Erythroblast (primary cell): ENCODE measurements at regions not wholly inside any gene's neighbourhood (a gene's known extent, or its start where the extent isn't known, plus 50 kb on each side); places are given as distances from the start of the nearest gene placed in this dataset.

Experiments used
- GATA1 ChIP-seq: IDR thresholded peaks from 2 replicates; pipeline ENCODE4 v1.6.1; 2011; ENCODE audit warnings: low read depth, mild to moderate bottlenecking, control low read depth, low read length, moderate library complexity
- POLR2A ChIP-seq: IDR thresholded peaks from 2 replicates; pipeline ENCODE4 v1.6.1; 2011; ENCODE audit warnings: mild to moderate bottlenecking, low read length

DNA sequence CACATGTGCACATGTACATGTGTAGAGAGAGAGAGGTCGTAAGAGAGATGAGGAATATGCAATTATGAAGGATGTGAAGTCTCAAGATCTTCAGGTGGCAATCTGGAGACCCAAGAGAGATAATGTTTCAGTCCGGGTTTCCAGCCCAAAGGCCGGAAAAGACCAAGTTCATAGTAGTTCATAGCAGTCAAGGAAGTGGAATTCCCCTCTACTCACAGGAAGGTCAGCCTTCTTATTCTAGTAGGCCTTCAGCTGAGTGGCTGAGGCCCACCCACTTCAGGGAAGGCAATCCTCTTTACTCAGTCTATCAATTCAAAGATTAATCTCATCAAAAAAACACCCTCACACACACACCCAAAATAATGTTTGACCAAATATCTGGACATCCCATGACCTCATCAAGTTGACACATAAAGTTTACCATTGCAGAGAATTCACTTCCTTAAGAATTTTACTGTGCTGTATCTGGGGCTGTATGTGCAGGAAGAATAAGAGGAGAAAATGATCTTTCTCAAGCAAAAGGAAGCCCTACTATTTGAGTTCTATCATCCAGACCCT, 114.6 kb downstream of the TNFSF18 start:
- TF ChIP-seq POLR2A: no peak
- TF ChIP-seq GATA1: no peak
